ENCODE measurements at regions not wholly inside any gene's neighbourhood (a gene's known extent, or its start where the extent isn't known, plus 50 kb on each side); places are given as distances from the start of the nearest gene placed in this dataset.

- TF ChIP-seq POLR2AphosphoS5 (IDR thresholded peaks at IDR 0.05; ENCODE audit: low read depth, low read length) (no peak), REST (IDR thresholded peaks at IDR 0.05; ENCODE audit: insufficient read depth in 1 of 2, low read depth in 2 of 2, low read length in 2 of 2) (no peak), TAF1 (IDR thresholded peaks at IDR 0.05; ENCODE audit: borderline replicate concordance, insufficient read depth, low read length) (no peak), FOXP2 (optimal IDR thresholded peaks at IDR 0.05; ENCODE audit: borderline replicate concordance, extremely low read depth, extremely low read length, insufficient read depth) (no peak), SIN3A (IDR thresholded peaks at IDR 0.05; ENCODE audit: borderline replicate concordance, insufficient read depth, low read length) (no peak)
Measured at GRCh38 chr6:120648713-120649112, 685.6 kb downstream of the TBC1D32 start.

Data from PFSK-1 (cell line).